Stomach (tissue), 8 donors: ENCODE measurements at regions not wholly inside any gene's neighbourhood (a gene's known extent, or its start where the extent isn't known, plus 50 kb on each side); places are given as distances from the start of the nearest gene placed in this dataset.

ENCODE experiments used
- DNase-seq, 2 donors: peaks; one replicate each; pipeline versions ENCODE4 v3.0.0 to v3.0.0-alpha.2; 2013 to 2019
- H3K27ac ChIP-seq, 5 donors: fragments of 200-600 bp in 4 of 5; sonication (generic) in 4 of 5; one replicate each; pipeline ENCODE4 v1.5.1; 2013 to 2019; ENCODE audit warnings: mild to moderate bottlenecking in 1 of 5, moderate library complexity in 1 of 5
- H3K27me3 ChIP-seq, 3 donors: fragments of 200-600 bp; sonication (generic); one replicate each; pipeline ENCODE4 v1.5.1; 2017 to 2019; ENCODE audit warnings: mixed run types in 1 of 3
- H3K36me3 ChIP-seq, 4 donors: fragments of 200-600 bp; sonication (generic); 1 replicate in 3 of 4; 2 replicates in 1 of 4; pipeline ENCODE4 v1.5.1; 2016 to 2019
- H3K4me1 ChIP-seq, 4 donors: fragments of 200-600 bp; sonication (generic); one replicate each; pipeline ENCODE4 v1.5.1; 2016 to 2019
- H3K4me3 ChIP-seq, 4 donors: fragments of 200-600 bp; sonication (generic) in 3 of 4; one replicate each; pipeline ENCODE4 v1.5.1; 2016 to 2019; ENCODE audit warnings: mild to moderate bottlenecking in 1 of 4
- H3K9me3 ChIP-seq, 4 donors: fragments of 200-600 bp; sonication (generic); one replicate each; pipeline ENCODE4 v1.5.1; 2016 to 2019
- CTCF ChIP-seq, 7 experiments: fragments of 450-650 bp in 4 of 7; fragments of 200-600 bp in 3 of 7; sonication (generic) in 3 of 7; IDR thresholded peaks; one replicate each; pipeline ENCODE4 v1.5.1; 2016 to 2019; ENCODE audit warnings: antibody characterized with exemption in 7 of 7, control low read depth in 2 of 7, mild to moderate bottlenecking in 1 of 7
- EP300 ChIP-seq: sonication (generic); formaldehyde crosslinking; IDR thresholded peaks from one replicate; pipeline ENCODE4 v1.6.1; 2017; ENCODE audit warnings: antibody characterized with exemption
- POLR2A ChIP-seq, 4 donors: fragments of 450-650 bp; IDR thresholded peaks; one replicate each; pipeline ENCODE4 v1.6.1; 2016; ENCODE audit warnings: antibody characterized with exemption in 4 of 4, control low read depth in 2 of 4, mild to moderate bottlenecking in 1 of 4, moderate library complexity in 1 of 4
- POLR2AphosphoS5 ChIP-seq, 3 donors: sonication (generic); formaldehyde crosslinking; IDR thresholded peaks; one replicate each; pipeline ENCODE4 v1.6.1; 2016; ENCODE audit warnings: antibody characterized with exemption in 3 of 3
- WGBS, 5 donors: extraction: QIAGEN DNeasy Blood & Tissue Kit in 3 of 5; methylation state at CpG; one replicate each; pipeline versions ENCODE4 v1.1.5 to v1.1.7; 2013 to 2018; 5-methylcytosine and 5-hydroxymethylcytosine counted together
- intact Hi-C: fragments of 100-400 bp; cut with DNase I; formaldehyde crosslinking; loops from one replicate; pipeline ENCODE4 v1.15.1; 2023; ENCODE audit warnings: low total_unique reads
- donor health status: healthy with polysubstance abuse.
- donor health status: Bipolar disorder and iron deficiency.
- donor health status: healthy.

- DNase-seq: no peak
- peaks cover 0 to 23% (median 8%) of the 10 kb centered on the region in 4 donors for H3K9me3 ChIP-seq
- no peak overlapping the region for H3K4me3 ChIP-seq
- H3K27me3 ChIP-seq: no peaks in the 10 kb centered on the region
- H3K36me3 ChIP-seq: no peaks in the 10 kb centered on the region
- H3K27ac ChIP-seq: no peak overlapping the region
- TF ChIP-seq CTCF (IDR thresholded peaks at IDR 0.05) (no peak), POLR2A (IDR thresholded peaks at IDR 0.05) (no peak), EP300 (no peak), POLR2AphosphoS5 (IDR thresholded peaks at IDR 0.05) (no peak)
- 70 to 80% (median 76%) methylated on average over 4 of the region's 4 CpGs for WGBS, 5 donors
- intact Hi-C loops: no loop called here
- H3K4me1 ChIP-seq: no peaks in the 10 kb centered on the region
These were observed 220.1 kb upstream of the CNTN5 start for GRCh38 chr11:98800696-98801095.

GRCh38 chr11:98828986-98829708 lies 191.6 kb upstream of the CNTN5 start:
- intact Hi-C loops: no loop called here
- Histone ChIP-seq H3K4me1 (no peaks in the 10 kb centered on the region), H3K9me3 (peaks cover 0 to 4% (median 0%) of the 10 kb centered on the region in 4 donors), H3K36me3 (no peaks in the 10 kb centered on the region), H3K27ac (no peak overlapping the region), H3K27me3 (no peaks in the 10 kb centered on the region), H3K4me3 (no peak overlapping the region)
- 61 to 77% (median 66%) methylated on average over 1 of the region's 1 CpG for WGBS, 5 donors
- TF ChIP-seq EP300 (no peak), POLR2A (IDR thresholded peaks at IDR 0.05) (no peak), CTCF (IDR thresholded peaks at IDR 0.05) (no peak), POLR2AphosphoS5 (IDR thresholded peaks at IDR 0.05) (no peak)
- no peak for DNase-seq

GRCh38 chr11:98829971-98830370 lies 190.8 kb upstream of the CNTN5 start:
- Histone ChIP-seq H3K4me1 (no peaks in the 10 kb centered on the region), H3K27ac (no peak overlapping the region), H3K4me3 (no peak overlapping the region), H3K9me3 (peaks cover 0 to 4% (median 0%) of the 10 kb centered on the region in 4 donors), H3K36me3 (no peaks in the 10 kb centered on the region), H3K27me3 (no peaks in the 10 kb centered on the region)
- 75 to 78% (median 76%) methylated on average over 2 of the region's 2 CpGs for WGBS, 5 donors
- DNase-seq: no peak
- intact Hi-C loops: no loop called here
- no peak for TF ChIP-seq POLR2A (IDR thresholded peaks at IDR 0.05)
- no peak for TF ChIP-seq CTCF (IDR thresholded peaks at IDR 0.05)
- no peak for TF ChIP-seq POLR2AphosphoS5 (IDR thresholded peaks at IDR 0.05)
- TF ChIP-seq EP300: no peak

- TF ChIP-seq POLR2AphosphoS5 (IDR thresholded peaks at IDR 0.05) (no peak), POLR2A (IDR thresholded peaks at IDR 0.05) (no peak), CTCF (IDR thresholded peaks at IDR 0.05) (no peak), EP300 (no peak)
- 90 to 96% (median 94%) methylated on average over 4 of the region's 4 CpGs for WGBS, 5 donors
- Histone ChIP-seq H3K4me1 (no peaks in the 10 kb centered on the region), H3K4me3 (no peak overlapping the region), H3K9me3 (peaks cover 0 to 6% (median 0%) of the 10 kb centered on the region in 4 donors), H3K27me3 (no peaks in the 10 kb centered on the region), H3K27ac (no peak overlapping the region), H3K36me3 (no peaks in the 10 kb centered on the region)
- intact Hi-C loops: no loop called here
- DNase-seq: no peak
These were observed 186.0 kb upstream of the CNTN5 start for GRCh38 chr11:98834776-98835175.
